DOHH2 (cell line): ENCODE measurements at regions not wholly inside any gene's neighbourhood (a gene's known extent, or its start where the extent isn't known, plus 50 kb on each side); places are given as distances from the start of the nearest gene placed in this dataset.

Source experiments
- H3F3A ChIP-seq: fragments of 200-600 bp; sonication (generic), shearing (Covaris generic); 2 replicates; pipeline ENCODE4 v1.6.0; 2016; ENCODE audit warnings: antibody characterized with exemption, mild to moderate bottlenecking; ENCODE audit not compliant: control insufficient read depth, insufficient read depth
- H3K27ac ChIP-seq: fragments of 200-600 bp; sonication (generic); 2 replicates; pipeline ENCODE4 v1.5.1; 2014; ENCODE audit warnings: low read depth, mild to moderate bottlenecking, low read length, moderate library complexity
- H3K27me3 ChIP-seq: fragments of 200-600 bp; sonication (generic); 2 replicates; pipeline ENCODE4 v1.6.1; 2014; ENCODE audit warnings: mild to moderate bottlenecking, low read length, mixed read lengths; ENCODE audit not compliant: control insufficient read depth
- H3K36me3 ChIP-seq: fragments of 200-600 bp; sonication (generic); 2 replicates; pipeline ENCODE4 v1.6.1; 2014; ENCODE audit warnings: mild to moderate bottlenecking, low read length, moderate library complexity, mixed read lengths; ENCODE audit not compliant: control insufficient read depth
- H3K4me1 ChIP-seq: fragments of 200-600 bp; sonication (generic); 2 replicates; pipeline ENCODE4 v1.6.1; 2014; ENCODE audit warnings: mild to moderate bottlenecking, low read length, mixed read lengths; ENCODE audit not compliant: control insufficient read depth
- H3K4me2 ChIP-seq: fragments of 200-600 bp; sonication (generic); 2 replicates; pipeline ENCODE4 v1.6.0; 2014; ENCODE audit warnings: mild to moderate bottlenecking, low read length, moderate library complexity
- H3K4me3 ChIP-seq: fragments of 200-600 bp; sonication (generic); 2 replicates; pipeline ENCODE4 v1.5.1; 2014; ENCODE audit warnings: mild to moderate bottlenecking, low read length, mixed read lengths
- H3K79me2 ChIP-seq: fragments of 200-600 bp; sonication (generic); 2 replicates; pipeline ENCODE4 v1.6.1; 2014; ENCODE audit warnings: mild to moderate bottlenecking, low read length, mixed read lengths; ENCODE audit not compliant: control insufficient read depth
- H3K9me2 ChIP-seq: fragments of 200-600 bp; sonication (generic); replicated peaks from 2 replicates; pipeline ENCODE4 v1.6.1; 2014; ENCODE audit warnings: mild to moderate bottlenecking, low read length, mixed read lengths; ENCODE audit not compliant: control insufficient read depth
- H3K9me3 ChIP-seq: fragments of 200-600 bp; sonication (generic); 2 replicates; pipeline ENCODE4 v1.6.1; 2014; ENCODE audit warnings: antibody characterized with exemption, low read length, mixed read lengths; ENCODE audit not compliant: control insufficient read depth, insufficient read depth
- H4K20me1 ChIP-seq: fragments of 200-600 bp; sonication (generic); 2 replicates; pipeline ENCODE4 v1.6.0; 2014; ENCODE audit warnings: low read depth, mild to moderate bottlenecking, antibody characterized with exemption, low read length, moderate library complexity; ENCODE audit not compliant: control insufficient read depth, insufficient read depth
- EZH2phosphoT487 ChIP-seq: fragments of 200-600 bp; sonication (generic); IDR thresholded peaks from 2 replicates; pipeline ENCODE4 v1.6.1; 2017; ENCODE audit warnings: borderline replicate concordance, mild to moderate bottlenecking, antibody characterized with exemption, low read length, moderate library complexity, mixed read lengths
- TF ChIP-seq, protein P1 (sequence below): fragments of 200-600 bp; sonication (generic); IDR thresholded peaks from one replicate; pipeline ENCODE4 v1.5.1; 2014; ENCODE audit warnings: antibody characterized with exemption, mild to moderate bottlenecking, low read depth, low read length; ENCODE audit not compliant: poor library complexity, severe bottlenecking

- no peaks in the 10 kb centered on the region for H3K36me3 ChIP-seq
Measured at GRCh38 chr6:108766419-108766818, 81.8 kb upstream of the ARMC2 start.

GRCh38 chr6:108766886-108767285 lies 81.3 kb upstream of the ARMC2 start:
- H3K36me3 ChIP-seq = no peaks in the 10 kb centered on the region
- no peak overlapping the region for H3K4me3 ChIP-seq
- no peaks in the 10 kb centered on the region for H4K20me1 ChIP-seq
- no peak overlapping the region for H3K27ac ChIP-seq
- H3K27me3 ChIP-seq = peaks cover 9% of the 10 kb centered on the region
- H3K79me2 ChIP-seq = no peaks in the 10 kb centered on the region
- no peaks in the 10 kb centered on the region for H3K9me2 ChIP-seq
- no peak overlapping the region for H3K4me2 ChIP-seq
- no peaks in the 10 kb centered on the region for H3F3A ChIP-seq
- TF ChIP-seq EZH2phosphoT487 = no peak
- TF ChIP-seq, protein P1, sequence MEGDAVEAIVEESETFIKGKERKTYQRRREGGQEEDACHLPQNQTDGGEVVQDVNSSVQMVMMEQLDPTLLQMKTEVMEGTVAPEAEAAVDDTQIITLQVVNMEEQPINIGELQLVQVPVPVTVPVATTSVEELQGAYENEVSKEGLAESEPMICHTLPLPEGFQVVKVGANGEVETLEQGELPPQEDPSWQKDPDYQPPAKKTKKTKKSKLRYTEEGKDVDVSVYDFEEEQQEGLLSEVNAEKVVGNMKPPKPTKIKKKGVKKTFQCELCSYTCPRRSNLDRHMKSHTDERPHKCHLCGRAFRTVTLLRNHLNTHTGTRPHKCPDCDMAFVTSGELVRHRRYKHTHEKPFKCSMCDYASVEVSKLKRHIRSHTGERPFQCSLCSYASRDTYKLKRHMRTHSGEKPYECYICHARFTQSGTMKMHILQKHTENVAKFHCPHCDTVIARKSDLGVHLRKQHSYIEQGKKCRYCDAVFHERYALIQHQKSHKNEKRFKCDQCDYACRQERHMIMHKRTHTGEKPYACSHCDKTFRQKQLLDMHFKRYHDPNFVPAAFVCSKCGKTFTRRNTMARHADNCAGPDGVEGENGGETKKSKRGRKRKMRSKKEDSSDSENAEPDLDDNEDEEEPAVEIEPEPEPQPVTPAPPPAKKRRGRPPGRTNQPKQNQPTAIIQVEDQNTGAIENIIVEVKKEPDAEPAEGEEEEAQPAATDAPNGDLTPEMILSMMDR = no peak
- no peaks in the 10 kb centered on the region for H3K9me3 ChIP-seq
- H3K4me1 ChIP-seq = no peaks in the 10 kb centered on the region

More at GRCh38 chr6:108766419-108766818, 81.8 kb upstream of the ARMC2 start:
- H3K9me3 ChIP-seq = no peaks in the 10 kb centered on the region
- H3K27ac ChIP-seq = no peak overlapping the region
- no peaks in the 10 kb centered on the region for H3K4me1 ChIP-seq
- no peaks in the 10 kb centered on the region for H3K9me2 ChIP-seq
- H3F3A ChIP-seq = no peaks in the 10 kb centered on the region
- TF ChIP-seq, protein P1 = no peak
- no peak for TF ChIP-seq EZH2phosphoT487
- peaks cover 9% of the 10 kb centered on the region for H3K27me3 ChIP-seq
- no peak overlapping the region for H3K4me2 ChIP-seq
- H4K20me1 ChIP-seq = no peaks in the 10 kb centered on the region
- H3K4me3 ChIP-seq = no peak overlapping the region
- H3K79me2 ChIP-seq = no peaks in the 10 kb centered on the region

DNA sequence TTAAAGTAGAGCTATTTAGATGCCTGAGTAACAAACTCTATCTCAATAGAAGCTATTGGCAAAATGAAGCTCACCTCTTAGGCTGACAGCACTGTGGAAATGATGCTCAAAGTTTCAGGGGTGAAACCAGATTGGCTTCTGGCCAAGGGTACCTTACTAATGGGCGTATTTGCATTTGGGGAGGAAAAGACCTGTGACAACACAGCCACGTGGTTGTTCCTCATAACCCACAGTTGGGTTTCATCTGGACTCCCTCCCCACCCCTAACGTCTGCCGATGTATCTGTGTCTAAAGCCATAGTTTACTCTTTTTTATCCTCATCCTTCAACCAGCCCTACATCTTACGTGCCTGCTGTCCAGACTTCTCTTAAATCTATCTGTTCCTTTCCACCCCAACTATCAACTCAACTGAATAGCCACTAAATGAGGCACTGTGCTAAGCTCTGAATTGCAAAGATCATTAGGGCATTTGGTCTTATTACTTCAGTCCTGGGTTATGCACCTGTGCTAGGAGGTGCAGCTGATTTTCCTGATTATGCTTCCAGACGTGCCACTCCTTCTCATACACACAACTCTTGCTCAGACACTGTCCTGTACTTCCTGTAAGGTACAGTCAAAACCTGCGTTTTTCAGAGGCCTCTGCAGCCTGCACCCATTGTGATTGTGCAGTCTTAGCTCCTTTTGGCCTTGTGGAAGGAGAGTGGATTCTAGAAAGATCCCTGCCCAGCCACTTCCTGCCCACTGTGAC lies 80.6 kb upstream of the ARMC2 start:
- TF ChIP-seq EZH2phosphoT487 = no peak
- TF ChIP-seq, protein P1 = no peak
- H3K4me1 ChIP-seq = no peaks in the 10 kb centered on the region
- no peaks in the 10 kb centered on the region for H3K9me3 ChIP-seq
- H3K27ac ChIP-seq = no peak overlapping the region
- H3K4me2 ChIP-seq = no peak overlapping the region
- H3K4me3 ChIP-seq = no peak overlapping the region
- no peaks in the 10 kb centered on the region for H3K79me2 ChIP-seq
- H3K36me3 ChIP-seq = no peaks in the 10 kb centered on the region
- no peaks in the 10 kb centered on the region for H3F3A ChIP-seq
- H3K27me3 ChIP-seq = peaks cover 5% of the 10 kb centered on the region
- H3K9me2 ChIP-seq = no peaks in the 10 kb centered on the region
- no peaks in the 10 kb centered on the region for H4K20me1 ChIP-seq
